Stomach (tissue), 8 donors: ENCODE measurements at regions not wholly inside any gene's neighbourhood (a gene's known extent, or its start where the extent isn't known, plus 50 kb on each side); places are given as distances from the start of the nearest gene placed in this dataset.
"Not testable (repeated sequence)": the region's sequence is repeated elsewhere in the genome, so short reads cannot be mapped to it uniquely, and the experiment has no call there.

ENCODE experiments used
- DNase-seq, 2 donors: peaks; one replicate each; pipeline versions ENCODE4 v3.0.0 to v3.0.0-alpha.2; 2013 to 2019
- H3K27ac ChIP-seq, 5 donors: fragments of 200-600 bp in 4 of 5; sonication (generic) in 4 of 5; one replicate each; pipeline ENCODE4 v1.5.1; 2013 to 2019; ENCODE audit warnings: mild to moderate bottlenecking in 1 of 5, moderate library complexity in 1 of 5
- H3K27me3 ChIP-seq, 3 donors: fragments of 200-600 bp; sonication (generic); one replicate each; pipeline ENCODE4 v1.5.1; 2017 to 2019; ENCODE audit warnings: mixed run types in 1 of 3
- H3K36me3 ChIP-seq, 4 donors: fragments of 200-600 bp; sonication (generic); 1 replicate in 3 of 4; 2 replicates in 1 of 4; pipeline ENCODE4 v1.5.1; 2016 to 2019
- H3K4me1 ChIP-seq, 4 donors: fragments of 200-600 bp; sonication (generic); one replicate each; pipeline ENCODE4 v1.5.1; 2016 to 2019
- H3K4me3 ChIP-seq, 4 donors: fragments of 200-600 bp; sonication (generic) in 3 of 4; one replicate each; pipeline ENCODE4 v1.5.1; 2016 to 2019; ENCODE audit warnings: mild to moderate bottlenecking in 1 of 4
- H3K9me3 ChIP-seq, 4 donors: fragments of 200-600 bp; sonication (generic); one replicate each; pipeline ENCODE4 v1.5.1; 2016 to 2019
- CTCF ChIP-seq, 7 experiments: fragments of 450-650 bp in 4 of 7; fragments of 200-600 bp in 3 of 7; sonication (generic) in 3 of 7; IDR thresholded peaks; one replicate each; pipeline ENCODE4 v1.5.1; 2016 to 2019; ENCODE audit warnings: antibody characterized with exemption in 7 of 7, control low read depth in 2 of 7, mild to moderate bottlenecking in 1 of 7
- EP300 ChIP-seq: sonication (generic); formaldehyde crosslinking; IDR thresholded peaks from one replicate; pipeline ENCODE4 v1.6.1; 2017; ENCODE audit warnings: antibody characterized with exemption
- POLR2A ChIP-seq, 4 donors: fragments of 450-650 bp; IDR thresholded peaks; one replicate each; pipeline ENCODE4 v1.6.1; 2016; ENCODE audit warnings: antibody characterized with exemption in 4 of 4, control low read depth in 2 of 4, mild to moderate bottlenecking in 1 of 4, moderate library complexity in 1 of 4
- POLR2AphosphoS5 ChIP-seq, 3 donors: sonication (generic); formaldehyde crosslinking; IDR thresholded peaks; one replicate each; pipeline ENCODE4 v1.6.1; 2016; ENCODE audit warnings: antibody characterized with exemption in 3 of 3
- WGBS, 5 donors: extraction: QIAGEN DNeasy Blood & Tissue Kit in 3 of 5; methylation state at CpG; one replicate each; pipeline versions ENCODE4 v1.1.5 to v1.1.7; 2013 to 2018; 5-methylcytosine and 5-hydroxymethylcytosine counted together
- intact Hi-C: fragments of 100-400 bp; cut with DNase I; formaldehyde crosslinking; loops from one replicate; pipeline ENCODE4 v1.15.1; 2023; ENCODE audit warnings: low total_unique reads
- donor health status: healthy with polysubstance abuse.
- donor health status: Bipolar disorder and iron deficiency.
- donor health status: healthy.

DNA sequence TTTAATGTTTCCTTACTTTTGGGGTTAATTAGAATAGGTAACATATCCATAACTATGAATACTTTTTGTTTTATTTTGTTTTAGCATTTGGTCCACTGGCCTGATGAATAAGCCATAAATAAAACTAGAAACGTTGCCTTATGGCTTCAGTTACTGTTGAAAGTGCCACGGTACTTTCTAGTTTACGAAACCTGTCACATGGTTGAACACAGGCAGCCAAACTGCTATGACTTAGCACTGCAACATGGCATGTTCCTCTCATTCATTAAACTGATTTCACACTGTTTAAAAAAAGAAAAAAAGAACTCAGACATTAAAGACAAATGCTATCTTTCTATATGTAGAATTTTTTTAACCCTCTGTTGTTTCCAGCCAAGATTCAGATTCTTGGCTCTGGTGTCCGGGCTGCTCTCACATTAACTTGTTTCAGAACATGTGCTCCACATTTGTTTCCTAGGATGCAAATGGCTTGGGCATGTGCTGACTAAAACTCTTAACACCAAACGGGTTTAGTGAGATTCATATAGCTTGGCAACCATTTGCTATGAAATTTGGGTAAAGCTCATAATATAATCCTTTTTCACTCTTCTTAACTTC is 323.9 kb upstream of the RND3 start:
- peak in 1 of 2 donors; percentile 64 for DNase-seq
- no peak overlapping the region for H3K27ac ChIP-seq
- intact Hi-C loops, result no loop called here
- H3K4me3 ChIP-seq, result no peak overlapping the region
- H3K9me3 ChIP-seq, result no peaks in the 10 kb centered on the region
- H3K4me1 ChIP-seq, result peaks cover 0 to 7% (median 1%) of the 10 kb centered on the region in 4 donors
- WGBS, 5 donors, result 40 to 62% (median 47%) methylated on average over 5 of the region's 5 CpGs
- TF ChIP-seq EP300 (no peak), POLR2AphosphoS5 (IDR thresholded peaks at IDR 0.05) (peak in 1 of 3 donors; percentile 15)
- H3K27me3 ChIP-seq, result no peaks in the 10 kb centered on the region
- no peaks in the 10 kb centered on the region for H3K36me3 ChIP-seq

GRCh38 chr2:150809103-150809502 is 321.6 kb upstream of the RND3 start:
- WGBS, 5 donors, result 57 to 80% (median 68%) methylated on average over 2 of the region's 2 CpGs
- no peak overlapping the region for H3K27ac ChIP-seq
- intact Hi-C loops, result no loop called here
- H3K9me3 ChIP-seq, result no peaks in the 10 kb centered on the region
- TF ChIP-seq CTCF (IDR thresholded peaks at IDR 0.05) (no peak), POLR2A (IDR thresholded peaks at IDR 0.05) (no peak), POLR2AphosphoS5 (IDR thresholded peaks at IDR 0.05) (no peak), EP300 (no peak)
- H3K36me3 ChIP-seq, result no peaks in the 10 kb centered on the region
- H3K27me3 ChIP-seq, result no peaks in the 10 kb centered on the region
- no peak for DNase-seq
- peaks cover 0 to 7% (median 2%) of the 10 kb centered on the region in 4 donors for H3K4me1 ChIP-seq
- no peak overlapping the region for H3K4me3 ChIP-seq

DNA sequence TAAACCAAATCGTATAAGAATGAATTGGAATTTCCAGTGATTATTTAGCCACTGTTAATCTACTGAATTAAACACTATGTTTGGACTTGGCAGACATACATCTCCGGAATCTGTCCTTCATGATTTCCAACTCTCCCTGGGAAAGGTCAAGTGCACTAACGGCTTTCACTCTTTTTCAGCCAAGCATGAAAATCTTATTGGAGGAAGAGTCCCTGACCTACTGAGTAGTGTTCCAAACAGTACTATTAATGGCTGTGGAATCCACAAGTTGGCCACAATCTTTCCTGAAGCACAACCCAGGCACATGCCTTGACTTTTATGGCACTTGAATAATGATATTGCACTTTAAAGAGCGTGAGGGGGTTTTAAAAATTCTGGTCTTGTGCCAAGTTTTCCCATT is 318.9 kb upstream of the RND3 start:
- Histone ChIP-seq H3K4me3 (no peak overlapping the region), H3K27ac (no peak overlapping the region), H3K9me3 (no peaks in the 10 kb centered on the region), H3K36me3 (no peaks in the 10 kb centered on the region), H3K4me1 (peaks cover 0 to 4% (median 0%) of the 10 kb centered on the region in 4 donors), H3K27me3 (no peaks in the 10 kb centered on the region)
- TF ChIP-seq EP300 (no peak), POLR2AphosphoS5 (IDR thresholded peaks at IDR 0.05) (no peak), CTCF (IDR thresholded peaks at IDR 0.05) (no peak), POLR2A (IDR thresholded peaks at IDR 0.05) (no peak)
- 26 to 46% (median 37%) methylated on average over 4 of the region's 4 CpGs for WGBS, 5 donors
- intact Hi-C loops, result no loop called here
- peak in 1 of 2 donors; percentile 43 for DNase-seq

DNA sequence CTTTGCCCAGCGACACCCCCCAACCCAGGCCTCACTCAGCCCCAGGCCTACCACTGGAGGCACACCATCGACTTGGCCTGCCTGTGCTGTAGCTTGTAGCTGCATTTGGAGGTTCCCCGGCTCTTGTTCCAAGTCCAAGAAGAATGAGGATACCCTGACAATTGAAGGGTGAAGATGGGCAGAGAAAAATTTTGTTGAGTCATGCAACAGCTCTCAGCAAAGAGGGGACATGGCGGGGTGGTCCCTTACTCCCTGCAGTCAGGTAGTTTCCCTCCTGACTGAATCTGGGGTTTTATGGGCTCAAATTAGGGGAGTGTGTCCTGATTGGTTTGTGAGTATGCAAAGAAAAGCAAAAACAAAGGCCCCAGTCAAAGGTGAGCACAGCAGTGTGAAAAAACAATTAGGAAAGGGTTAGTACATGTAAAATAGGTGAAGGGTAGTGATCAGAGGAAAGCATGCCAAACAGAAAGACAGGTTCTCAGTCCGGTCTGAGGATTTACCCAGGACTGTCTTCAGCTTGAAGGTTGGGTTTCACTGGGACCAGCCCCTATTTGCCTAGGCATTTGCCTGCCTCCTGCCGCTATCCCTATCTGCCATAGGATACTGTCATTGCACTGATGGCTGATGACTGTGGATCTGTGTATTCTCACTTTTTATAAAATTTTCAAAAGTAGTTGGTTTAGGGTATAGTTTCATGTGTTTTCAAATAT is 316.4 kb upstream of the RND3 start:
- Histone ChIP-seq H3K27me3 (no peaks in the 10 kb centered on the region), H3K27ac (no peak overlapping the region), H3K9me3 (no peaks in the 10 kb centered on the region), H3K4me3 (no peak overlapping the region), H3K36me3 (no peaks in the 10 kb centered on the region), H3K4me1 (peaks cover 0 to 4% (median 0%) of the 10 kb centered on the region in 4 donors)
- DNase-seq, result no peak
- intact Hi-C loops, result no loop called here
- TF ChIP-seq POLR2A (IDR thresholded peaks at IDR 0.05), result no peak
- TF ChIP-seq POLR2AphosphoS5 (IDR thresholded peaks at IDR 0.05), result no peak
- WGBS, 5 donors, result 68 to 75% (median 73%) methylated on average over 6 of the region's 6 CpGs

- H3K27me3 ChIP-seq, result no peaks in the 10 kb centered on the region
- H3K36me3 ChIP-seq, result no peaks in the 10 kb centered on the region
- no peaks in the 10 kb centered on the region for H3K9me3 ChIP-seq
- DNase-seq, result no peak
- TF ChIP-seq CTCF (IDR thresholded peaks at IDR 0.05) (no peak), EP300 (no peak), POLR2A (IDR thresholded peaks at IDR 0.05) (no peak), POLR2AphosphoS5 (IDR thresholded peaks at IDR 0.05) (no peak)
- no peak overlapping the region for H3K4me3 ChIP-seq
- WGBS, 5 donors, result 83 to 93% (median 90%) methylated on average over 1 of the region's 1 CpG
- intact Hi-C loops, result no loop called here
- peaks cover 0 to 4% (median 0%) of the 10 kb centered on the region in 4 donors for H3K4me1 ChIP-seq
- H3K27ac ChIP-seq, result no peak overlapping the region
Observed at GRCh38 chr2:150802635-150803034, 315.2 kb upstream of the RND3 start.

GRCh38 chr2:150796236-150796635 is 308.8 kb upstream of the RND3 start:
- WGBS, 5 donors, result 67 to 80% (median 73%) methylated on average over 3 of the region's 3 CpGs
- H3K36me3 ChIP-seq, intact Hi-C loops, DNase-seq, H3K27me3 ChIP-seq, H3K27ac ChIP-seq, H3K4me3 ChIP-seq, H3K4me1 ChIP-seq: not testable (repeated sequence)
- H3K9me3 ChIP-seq, result peaks cover 0 to 19% (median 6%) of the 10 kb centered on the region in 4 donors
